Osteocyte (in vitro differentiated cells): ENCODE measurements at regions not wholly inside any gene's neighbourhood (a gene's known extent, or its start where the extent isn't known, plus 50 kb on each side); places are given as distances from the start of the nearest gene placed in this dataset.

Experiments
- DNase-seq: peaks from one replicate; pipeline ENCODE4 v3.0.0; 2021; ENCODE audit warnings: mixed read lengths; ENCODE audit not compliant: unreplicated experiment; ENCODE audit errors: extremely low spot score
- H3K27ac Mint-ChIP-seq: one replicate; pipeline ENCODE4 v1.8.0; 2021; ENCODE audit warnings: mild to moderate bottlenecking, mixed read lengths; ENCODE audit not compliant: unreplicated experiment
- H3K27me3 Mint-ChIP-seq: one replicate; pipeline ENCODE4 v1.8.0; 2021; ENCODE audit warnings: mixed read lengths; ENCODE audit not compliant: unreplicated experiment
- H3K36me3 Mint-ChIP-seq: one replicate; pipeline ENCODE4 v1.8.0; 2021; ENCODE audit warnings: mixed read lengths; ENCODE audit not compliant: unreplicated experiment
- H3K4me1 Mint-ChIP-seq: one replicate; pipeline ENCODE4 v1.8.0; 2021; ENCODE audit warnings: mixed read lengths; ENCODE audit not compliant: unreplicated experiment
- H3K4me3 Mint-ChIP-seq: one replicate; pipeline ENCODE4 v1.8.0; 2021; ENCODE audit warnings: mild to moderate bottlenecking, moderate library complexity, mixed read lengths; ENCODE audit not compliant: unreplicated experiment
- H3K9me3 Mint-ChIP-seq: one replicate; pipeline ENCODE4 v1.8.0; 2021; ENCODE audit warnings: mixed read lengths; ENCODE audit not compliant: unreplicated experiment
- TF ChIP-seq, protein P1 (sequence below): fragments of 200-600 bp; sonication (generic); IDR thresholded peaks from 2 replicates; pipeline ENCODE4 v1.5.0; 2021; ENCODE audit warnings: antibody characterized with exemption, mild to moderate bottlenecking, moderate library complexity

GRCh38 chr4:106671716-106672115, 303.1 kb upstream of the GIMD1 start:
- TF ChIP-seq, protein P1, sequence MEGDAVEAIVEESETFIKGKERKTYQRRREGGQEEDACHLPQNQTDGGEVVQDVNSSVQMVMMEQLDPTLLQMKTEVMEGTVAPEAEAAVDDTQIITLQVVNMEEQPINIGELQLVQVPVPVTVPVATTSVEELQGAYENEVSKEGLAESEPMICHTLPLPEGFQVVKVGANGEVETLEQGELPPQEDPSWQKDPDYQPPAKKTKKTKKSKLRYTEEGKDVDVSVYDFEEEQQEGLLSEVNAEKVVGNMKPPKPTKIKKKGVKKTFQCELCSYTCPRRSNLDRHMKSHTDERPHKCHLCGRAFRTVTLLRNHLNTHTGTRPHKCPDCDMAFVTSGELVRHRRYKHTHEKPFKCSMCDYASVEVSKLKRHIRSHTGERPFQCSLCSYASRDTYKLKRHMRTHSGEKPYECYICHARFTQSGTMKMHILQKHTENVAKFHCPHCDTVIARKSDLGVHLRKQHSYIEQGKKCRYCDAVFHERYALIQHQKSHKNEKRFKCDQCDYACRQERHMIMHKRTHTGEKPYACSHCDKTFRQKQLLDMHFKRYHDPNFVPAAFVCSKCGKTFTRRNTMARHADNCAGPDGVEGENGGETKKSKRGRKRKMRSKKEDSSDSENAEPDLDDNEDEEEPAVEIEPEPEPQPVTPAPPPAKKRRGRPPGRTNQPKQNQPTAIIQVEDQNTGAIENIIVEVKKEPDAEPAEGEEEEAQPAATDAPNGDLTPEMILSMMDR: no peak
- Mint-ChIP-seq H3K36me3 (peaks cover 3% of the 10 kb centered on the region), H3K27ac (no peak overlapping the region), H3K4me1 (no peaks in the 10 kb centered on the region), H3K27me3 (peaks cover 47% of the 10 kb centered on the region), H3K9me3 (peaks cover 13% of the 10 kb centered on the region), H3K4me3 (no peak overlapping the region)
- no peak for DNase-seq

DNA sequence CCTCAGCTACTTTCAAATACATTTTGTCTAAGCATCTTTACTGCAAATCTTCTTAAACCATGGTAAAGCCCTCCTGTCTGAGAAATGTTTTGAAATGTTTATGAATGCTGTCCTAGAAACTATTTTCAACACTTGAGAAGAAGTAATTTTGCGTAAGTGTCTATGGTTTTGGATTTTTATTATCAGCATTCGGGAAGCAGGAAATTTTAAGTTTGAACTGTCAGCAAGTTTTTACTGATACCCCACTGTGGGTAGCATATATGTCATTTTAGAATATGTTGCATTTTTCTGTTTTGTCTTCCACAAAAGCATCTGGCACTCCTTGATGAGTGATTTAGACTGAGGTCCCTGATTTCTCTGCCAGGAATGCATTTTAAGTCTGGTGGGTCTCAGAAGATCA, 302.4 kb upstream of the GIMD1 start:
- Mint-ChIP-seq H3K9me3 (peaks cover 13% of the 10 kb centered on the region), H3K27ac (no peak overlapping the region), H3K27me3 (peaks cover 54% of the 10 kb centered on the region), H3K4me1 (no peaks in the 10 kb centered on the region), H3K36me3 (peaks cover 3% of the 10 kb centered on the region), H3K4me3 (no peak overlapping the region)
- no peak for DNase-seq
- TF ChIP-seq, protein P1: no peak

DNA sequence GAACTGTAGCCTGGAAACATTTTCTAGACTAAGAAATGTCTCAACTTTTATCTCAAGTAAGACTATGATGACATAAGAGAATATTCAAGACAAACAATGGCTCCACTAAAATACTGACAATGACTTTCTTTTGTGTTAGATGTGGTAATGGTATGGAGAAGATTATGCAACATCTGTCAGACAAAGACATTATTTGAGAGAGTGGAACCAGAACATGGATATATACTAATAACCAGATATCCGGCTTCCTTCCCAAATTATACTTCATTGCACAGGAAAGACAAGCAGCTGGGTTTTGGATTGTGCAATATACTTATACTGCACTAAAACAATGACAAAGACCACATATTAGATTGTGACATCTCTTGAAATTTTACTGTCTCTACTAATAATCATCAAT, 290.8 kb upstream of the GIMD1 start:
- TF ChIP-seq, protein P1: no peak
- Mint-ChIP-seq H3K36me3 (no peaks in the 10 kb centered on the region), H3K4me3 (no peak overlapping the region), H3K27ac (no peak overlapping the region), H3K4me1 (peaks cover 7% of the 10 kb centered on the region), H3K27me3 (peaks cover 63% of the 10 kb centered on the region), H3K9me3 (no peaks in the 10 kb centered on the region)
- DNase-seq: no peak

GRCh38 chr4:106652095-106652494, 283.5 kb upstream of the GIMD1 start:
- Mint-ChIP-seq H3K4me3 (no peak overlapping the region), H3K27me3 (peaks cover 67% of the 10 kb centered on the region), H3K27ac (no peak overlapping the region), H3K36me3 (no peaks in the 10 kb centered on the region), H3K4me1 (peaks cover under 1% of the 10 kb centered on the region), H3K9me3 (no peaks in the 10 kb centered on the region)
- TF ChIP-seq, protein P1: no peak
- no peak for DNase-seq

DNA sequence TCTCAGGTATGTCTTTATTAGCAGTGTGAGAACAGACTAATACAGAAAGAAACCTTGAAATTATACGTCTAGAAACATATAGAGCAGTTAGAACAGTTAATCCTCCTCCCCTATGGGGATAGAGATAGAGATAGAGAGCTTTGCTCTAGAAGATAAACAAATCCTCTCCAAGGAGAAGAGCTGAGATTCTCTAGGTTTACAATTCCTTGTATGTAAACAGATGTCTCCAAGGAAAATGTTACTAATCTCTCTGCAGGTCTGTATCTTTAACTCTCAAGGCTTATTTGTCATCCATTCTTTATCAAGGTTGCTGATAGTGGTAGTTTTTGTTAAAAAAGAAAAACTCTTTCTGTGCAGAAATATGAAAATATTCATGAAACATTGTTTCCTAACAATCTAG, 282.1 kb upstream of the GIMD1 start:
- H3K4me1 Mint-ChIP-seq: no peaks in the 10 kb centered on the region
- peaks cover 69% of the 10 kb centered on the region for H3K27me3 Mint-ChIP-seq
- H3K36me3 Mint-ChIP-seq: no peaks in the 10 kb centered on the region
- DNase-seq: no peak
- no peaks in the 10 kb centered on the region for H3K9me3 Mint-ChIP-seq
- no peak overlapping the region for H3K4me3 Mint-ChIP-seq
- no peak overlapping the region for H3K27ac Mint-ChIP-seq
- TF ChIP-seq, protein P1: no peak
